GM19467 (cell line): ENCODE measurements at regions not wholly inside any gene's neighbourhood (a gene's known extent, or its start where the extent isn't known, plus 50 kb on each side); places are given as distances from the start of the nearest gene placed in this dataset.

ENCODE experiments used
- ATAC-seq: cut with Tn5 transposase; IDR thresholded peaks from one replicate; pipeline ENCODE4 v1.9.1; 2021; ENCODE audit warnings: mild to moderate bottlenecking, moderate library complexity; ENCODE audit not compliant: unreplicated experiment

- ATAC-seq: no peak
Observed at GRCh38 chr6:84425971-84426705, 198.7 kb upstream of the CEP162 start.

DNA sequence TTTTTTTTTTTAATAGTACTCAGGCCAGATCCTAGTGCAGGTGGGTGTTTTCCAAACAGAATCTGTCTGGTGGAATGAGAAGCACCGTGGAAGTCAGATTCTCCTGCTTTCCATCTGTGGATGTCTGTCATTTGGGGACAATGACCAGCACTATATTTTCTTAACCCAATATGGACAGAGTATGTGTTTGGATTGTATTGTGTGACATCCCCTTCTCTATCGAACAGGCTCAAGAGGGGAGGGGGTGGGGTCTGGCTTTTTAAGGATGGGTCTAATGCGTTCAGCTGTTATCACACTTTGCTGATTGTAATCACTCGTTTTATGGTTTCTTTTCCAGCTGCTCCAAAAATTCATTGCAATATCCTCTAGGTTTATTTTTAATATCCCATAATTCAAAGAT lies 197.5 kb upstream of the CEP162 start:
- ATAC-seq: no peak

DNA sequence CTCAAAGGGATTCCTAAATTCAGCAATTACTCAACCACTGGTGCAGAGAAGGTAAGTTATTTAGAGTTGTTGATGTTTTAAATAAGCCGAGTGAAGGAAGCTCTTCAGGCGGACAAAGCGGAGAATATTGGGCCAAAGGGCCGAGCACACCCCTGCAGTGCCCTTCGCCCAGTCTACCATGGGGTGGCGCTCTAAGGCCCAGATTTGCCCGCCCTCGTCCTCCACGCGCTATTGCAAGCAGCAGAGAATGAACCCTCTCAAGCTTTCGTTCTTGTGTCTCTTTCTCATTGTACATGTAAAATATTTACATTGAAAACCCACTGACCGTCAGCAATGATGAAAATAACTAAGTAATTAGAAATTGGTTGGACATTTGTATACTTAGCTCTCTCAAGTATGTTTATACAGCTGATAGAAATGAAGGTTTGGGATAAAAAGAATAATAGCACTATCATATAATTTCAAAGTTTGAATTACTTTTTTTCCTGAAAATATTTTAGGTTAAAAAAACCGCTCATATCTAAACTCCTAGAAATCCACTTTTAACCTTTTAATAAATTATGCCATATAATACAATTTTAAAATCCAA lies 195.0 kb upstream of the CEP162 start:
- ATAC-seq: no peak

DNA sequence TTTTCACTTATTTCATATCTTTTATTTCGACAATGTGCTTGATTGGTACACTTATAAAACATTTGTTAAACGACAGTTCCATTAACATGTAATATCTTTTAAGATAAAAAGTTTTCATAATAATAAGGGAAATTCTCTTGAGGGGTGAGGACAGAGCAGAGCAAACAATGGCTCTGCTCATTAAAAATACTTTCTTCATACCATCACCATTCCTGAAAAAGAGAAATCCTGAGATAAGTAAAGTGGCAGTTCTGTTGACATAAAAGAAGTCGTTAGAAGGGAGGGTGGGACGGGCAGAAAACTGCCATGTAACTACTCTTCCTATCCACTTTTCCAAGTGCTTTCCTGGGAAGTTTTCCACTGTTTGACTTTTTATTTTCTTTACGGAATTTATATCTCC lies 193.6 kb upstream of the CEP162 start:
- ATAC-seq: no peak

GRCh38 chr6:84417260-84417659 lies 189.8 kb upstream of the CEP162 start:
- ATAC-seq: no peak

- no peak for ATAC-seq
Observed at GRCh38 chr6:84416043-84416657, 188.7 kb upstream of the CEP162 start.

DNA sequence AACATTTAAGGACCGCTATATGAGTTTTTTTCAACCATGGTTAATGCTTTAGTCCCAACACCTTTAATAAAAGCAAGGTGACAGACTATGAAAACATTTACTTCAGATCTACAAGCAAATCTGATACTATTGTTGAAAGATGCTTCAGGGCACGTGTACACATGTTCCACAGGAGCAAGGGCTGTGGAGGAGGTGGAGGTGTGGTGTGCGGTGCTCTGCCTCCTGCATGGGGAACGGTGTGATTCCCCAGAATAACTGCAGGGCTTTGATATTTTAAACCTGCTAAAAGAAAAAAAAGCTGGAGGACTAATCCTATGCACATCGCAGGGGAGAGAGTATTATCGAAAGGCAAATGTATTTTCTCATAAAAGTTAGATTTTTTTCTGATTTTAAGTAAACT lies 188.1 kb upstream of the CEP162 start:
- no peak for ATAC-seq

DNA sequence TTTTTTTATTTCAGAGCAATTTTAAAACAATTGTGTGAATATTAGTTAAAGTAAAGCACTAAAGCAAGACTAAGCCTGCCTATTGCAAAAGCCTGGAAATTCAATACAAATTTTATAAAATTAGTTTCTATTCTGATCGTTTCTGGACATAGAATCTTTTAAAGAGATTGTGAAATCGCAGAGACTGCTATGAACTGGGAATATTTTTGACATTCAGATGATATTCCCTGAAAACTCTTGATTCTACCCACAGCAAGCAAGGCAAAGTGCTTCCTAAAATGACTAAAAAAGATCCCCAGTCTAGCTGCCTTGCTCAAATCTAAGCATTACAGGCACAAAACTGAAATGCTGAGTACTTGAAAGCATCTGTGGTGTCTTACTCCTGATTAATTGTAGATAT lies 187.6 kb upstream of the CEP162 start:
- no peak for ATAC-seq

GRCh38 chr6:84414531-84414930 lies 187.1 kb upstream of the CEP162 start:
- ATAC-seq: no peak

- no peak for ATAC-seq
Observed at GRCh38 chr6:84411060-84411629, 183.7 kb upstream of the CEP162 start.

- no peak for ATAC-seq
Observed at GRCh38 chr6:84409911-84410310, 182.5 kb upstream of the CEP162 start.

DNA sequence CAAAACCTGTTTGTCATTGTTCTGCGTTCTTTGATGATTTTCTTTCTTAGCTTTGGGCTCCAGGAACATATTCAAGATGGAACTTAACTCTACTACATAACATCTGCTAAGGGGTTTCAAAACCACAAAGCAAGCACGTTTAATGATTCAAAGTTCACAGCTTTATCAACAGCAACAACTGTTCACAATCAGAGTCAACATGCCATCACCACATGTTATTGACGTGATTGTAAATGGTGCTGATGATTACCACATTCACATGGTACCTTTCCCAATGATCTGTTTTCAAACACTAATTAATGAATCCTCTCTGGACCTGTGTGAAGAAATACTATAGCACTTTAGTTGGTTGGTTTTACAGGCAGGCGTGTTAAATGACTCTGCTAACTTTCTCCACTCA lies 180.6 kb upstream of the CEP162 start:
- no peak for ATAC-seq

DNA sequence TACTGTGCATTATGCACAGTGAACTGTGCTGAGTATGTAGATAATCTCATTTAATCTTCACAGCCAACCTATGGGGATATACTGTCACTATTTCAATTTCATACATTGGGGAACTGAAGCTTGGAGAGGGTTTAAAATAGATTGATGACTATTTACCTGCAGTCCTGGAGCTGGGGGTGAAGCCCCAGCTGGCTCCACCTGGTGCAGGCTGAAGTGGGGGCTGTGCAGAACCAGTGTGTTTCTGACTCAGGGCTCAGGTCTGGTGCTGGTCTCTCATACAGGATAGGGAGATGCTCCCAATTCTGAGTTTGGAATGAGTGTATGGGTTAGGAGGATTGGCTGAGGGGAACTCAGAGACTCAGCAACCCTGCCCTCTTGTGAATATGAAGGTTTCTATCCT lies 176.1 kb upstream of the CEP162 start:
- ATAC-seq: no peak

DNA sequence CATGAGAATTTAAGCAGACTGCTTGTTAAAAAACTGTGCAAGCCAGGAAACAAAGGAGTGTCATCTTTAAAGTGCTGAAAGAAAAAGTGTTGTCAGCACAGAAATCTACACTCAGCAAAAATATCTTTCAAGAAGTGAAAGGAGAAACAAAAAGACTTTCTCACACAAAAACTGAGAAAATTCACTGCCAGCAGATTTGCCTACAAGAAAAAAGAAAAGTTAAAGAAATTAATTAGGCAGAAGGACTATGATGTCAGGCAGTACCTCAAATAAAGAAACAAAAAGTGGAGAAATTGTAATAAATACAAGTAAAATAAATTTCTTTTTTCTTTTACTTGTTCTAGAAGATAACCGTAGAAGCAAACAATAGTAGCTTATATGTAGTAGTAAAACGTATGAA lies 171.6 kb upstream of the CEP162 start:
- ATAC-seq: no peak

DNA sequence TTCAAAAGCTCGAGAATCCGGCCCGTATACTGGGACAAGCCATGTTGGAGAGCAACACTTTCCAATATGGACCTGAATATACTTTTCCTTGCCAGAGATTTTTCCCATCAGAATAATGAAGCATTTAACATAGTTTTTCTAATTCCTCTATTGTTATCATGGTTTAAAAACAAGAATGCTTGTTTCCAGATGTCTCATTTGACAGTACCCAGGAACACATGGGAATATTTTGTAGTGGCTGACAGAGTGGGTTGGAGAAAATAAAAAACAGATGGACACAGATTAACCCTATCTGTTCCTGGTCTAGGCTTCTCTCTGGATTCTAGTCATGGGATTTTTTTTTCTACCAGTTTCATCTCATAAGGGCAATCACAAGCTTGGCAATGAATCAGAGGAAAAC lies 164.8 kb upstream of the CEP162 start:
- ATAC-seq: no peak

DNA sequence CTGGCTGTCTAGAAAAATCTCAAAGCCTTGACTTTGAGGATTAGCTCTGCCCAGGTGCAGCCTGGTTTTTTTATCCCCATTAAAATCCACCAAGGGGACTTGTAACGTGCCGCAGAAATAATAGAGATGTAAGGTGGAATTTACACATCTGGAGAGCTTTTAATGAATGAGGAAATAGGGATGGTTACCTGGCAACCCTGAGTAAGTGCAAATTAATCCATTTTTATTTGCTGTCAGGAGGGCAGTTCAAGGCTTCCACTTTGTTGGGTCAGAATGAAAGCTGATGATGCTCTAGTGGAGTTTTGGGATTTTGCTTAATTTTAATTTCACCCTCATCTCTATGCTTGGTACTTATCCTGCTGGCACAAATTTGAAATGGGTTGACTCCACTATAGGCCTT lies 163.4 kb upstream of the CEP162 start:
- ATAC-seq: no peak

DNA sequence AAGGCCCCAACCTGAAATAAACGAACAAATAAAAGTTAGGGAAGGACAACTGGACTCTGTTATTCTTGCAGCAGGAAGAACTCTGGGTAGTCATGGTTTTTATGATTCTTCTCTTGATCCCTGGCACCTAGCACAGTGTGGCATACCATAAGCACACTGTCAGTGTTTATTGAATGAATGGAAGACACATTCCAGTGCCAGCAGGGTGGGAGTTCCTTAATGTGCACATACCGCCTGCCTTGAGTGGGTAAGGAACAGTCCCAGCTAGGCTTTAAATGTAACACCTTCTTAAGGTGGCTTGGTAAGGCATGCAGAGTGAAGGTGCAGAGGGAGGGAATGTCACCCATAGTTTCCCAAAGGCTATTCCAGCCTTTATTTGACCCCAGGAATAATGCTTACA lies 162.9 kb upstream of the CEP162 start:
- ATAC-seq: no peak

DNA sequence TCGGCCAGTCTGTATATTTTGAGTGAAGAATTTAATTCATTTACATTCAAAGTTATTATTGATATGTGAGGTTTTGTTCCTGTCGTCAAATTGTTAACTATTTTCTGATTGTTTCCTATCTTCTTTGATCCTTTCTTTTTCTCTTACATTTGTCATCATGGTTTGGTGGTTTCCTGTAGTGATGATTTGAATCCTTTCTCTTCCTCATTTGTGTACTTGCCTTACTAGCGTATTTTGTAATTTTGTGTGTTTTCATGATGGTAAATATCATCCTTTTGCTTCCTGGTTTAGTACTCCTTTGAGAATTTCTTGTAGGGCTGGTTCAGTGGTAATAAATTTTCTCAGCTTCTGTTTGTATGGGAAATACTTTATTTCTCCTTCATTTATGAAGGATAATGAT lies 151.7 kb upstream of the CEP162 start:
- ATAC-seq: no peak

GRCh38 chr6:84372290-84372689 lies 144.8 kb upstream of the CEP162 start:
- ATAC-seq: no peak

DNA sequence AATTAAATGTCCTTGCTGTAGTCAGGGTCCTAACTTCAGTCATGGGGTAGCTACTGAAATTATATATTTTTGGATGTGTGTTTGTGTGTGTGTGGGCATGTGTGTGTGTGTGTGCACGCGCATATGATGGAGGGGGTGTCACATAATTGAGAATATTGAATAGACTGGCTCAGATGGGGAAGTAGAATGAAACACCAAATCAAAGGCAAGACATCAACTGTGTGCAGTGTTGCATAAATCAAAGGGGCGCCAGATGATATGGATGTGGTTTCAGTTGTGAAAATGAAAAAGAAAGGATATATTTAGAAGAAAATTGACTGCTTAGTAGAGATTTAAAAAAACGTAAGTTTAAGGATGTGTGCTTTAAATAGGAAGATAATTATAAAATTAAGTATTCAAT lies 144.2 kb upstream of the CEP162 start:
- ATAC-seq: no peak

GRCh38 chr6:84362193-84362821 lies 134.9 kb upstream of the CEP162 start:
- no peak for ATAC-seq
